GM18508 (cell line): ENCODE measurements at regions not wholly inside any gene's neighbourhood (a gene's known extent, or its start where the extent isn't known, plus 50 kb on each side); places are given as distances from the start of the nearest gene placed in this dataset.

Experiments used
- ATAC-seq: cut with Tn5 transposase; IDR thresholded peaks from one replicate; pipeline ENCODE4 v1.9.1; 2021; ENCODE audit warnings: moderate number of reproducible peaks; ENCODE audit not compliant: insufficient read depth, unreplicated experiment

DNA sequence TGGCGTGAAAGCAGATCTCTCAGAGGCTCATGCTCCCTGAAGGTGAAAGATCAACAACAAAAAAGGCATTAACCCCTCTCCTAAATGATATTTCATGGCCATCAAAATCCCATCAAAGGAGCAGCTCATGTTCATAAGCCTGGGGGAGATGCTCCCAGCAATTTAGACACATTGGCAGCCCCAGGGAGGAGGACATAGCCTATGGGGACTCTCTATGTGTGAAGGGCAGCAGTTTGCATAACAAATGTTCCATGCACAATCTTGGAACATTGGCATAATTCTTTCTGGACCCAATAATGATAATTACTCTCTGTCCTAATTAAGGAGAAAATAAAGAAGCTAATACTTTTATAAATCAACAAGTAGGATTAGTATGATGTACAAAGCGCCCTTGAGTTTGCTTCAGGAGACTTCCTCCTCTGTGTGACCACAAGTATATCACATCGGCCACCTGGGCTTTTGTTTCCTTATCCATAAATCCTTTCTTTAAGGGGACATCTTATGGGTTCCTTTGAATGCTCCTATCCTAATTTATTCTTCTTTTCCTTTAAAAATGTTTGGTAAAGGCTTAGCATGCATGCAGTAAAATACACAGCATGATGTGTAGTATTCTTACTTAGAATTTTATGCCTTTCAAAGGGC lies 161.9 kb upstream of the PLEKHG7 start:
- ATAC-seq: no peak

DNA sequence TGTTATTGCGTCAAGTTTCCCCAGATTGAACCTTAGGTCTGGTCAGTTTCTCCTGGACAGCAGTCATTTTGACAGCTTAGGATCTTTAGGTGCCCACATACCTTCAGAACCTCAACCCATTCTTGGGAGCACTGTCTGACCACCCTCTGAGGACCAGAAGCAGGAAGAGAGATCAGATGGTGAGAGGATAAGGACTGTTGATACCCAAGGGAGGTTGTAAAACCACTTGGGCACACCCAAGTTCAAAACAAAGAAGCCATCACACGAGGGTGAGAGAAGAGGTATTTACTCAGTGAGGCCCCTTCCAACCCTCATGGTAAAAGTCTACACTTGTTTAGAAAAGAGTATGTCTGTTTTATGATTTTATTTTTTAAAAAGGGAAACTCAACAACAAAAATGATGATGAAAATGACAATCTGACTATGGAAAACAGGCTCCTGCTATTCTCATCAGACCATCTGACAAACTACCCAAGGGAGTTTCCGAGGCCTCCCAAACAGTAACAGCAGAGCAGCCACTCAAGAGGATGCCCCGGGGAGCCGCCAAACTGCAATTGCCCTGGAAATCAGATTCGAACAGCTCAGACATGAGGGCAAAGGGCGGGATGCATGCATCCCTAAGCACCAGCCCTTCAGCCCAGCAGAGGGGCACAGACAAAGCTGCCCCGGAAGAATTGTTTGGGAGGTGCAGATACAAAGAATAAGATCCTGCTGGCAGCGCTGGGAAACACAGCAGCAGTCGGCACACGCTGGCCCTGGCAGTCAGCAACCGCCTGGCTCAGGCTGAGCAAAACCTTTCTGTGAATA lies 162.6 kb upstream of the PLEKHG7 start:
- no peak for ATAC-seq

DNA sequence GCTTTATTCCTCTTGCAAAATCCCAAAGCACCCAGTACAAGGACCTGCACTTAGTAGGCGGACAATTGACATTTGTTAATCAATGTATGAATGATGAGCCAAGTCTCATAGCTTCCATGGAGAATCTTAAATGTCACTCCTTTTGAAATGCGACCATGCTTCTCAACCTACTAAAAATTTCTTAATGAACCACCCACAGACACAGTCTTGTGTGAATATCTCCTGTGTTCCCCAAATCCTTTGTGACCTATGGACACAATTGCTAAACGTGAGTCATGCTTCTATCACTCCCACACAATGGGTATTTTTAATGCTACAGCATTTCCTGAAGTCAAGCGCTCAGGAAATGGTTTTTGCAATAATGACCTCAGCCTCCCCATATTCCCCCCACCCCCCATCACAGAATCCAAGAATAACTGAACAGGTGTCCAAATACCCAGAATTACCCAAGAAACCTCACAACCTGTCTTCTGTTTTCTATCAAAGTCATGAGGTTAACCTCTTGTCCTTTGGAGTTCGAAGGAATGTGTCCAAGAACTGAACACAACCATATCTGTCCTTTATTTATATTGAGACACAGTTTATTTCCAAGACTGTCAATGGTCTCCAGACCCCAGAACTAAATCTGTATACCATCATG lies 163.6 kb upstream of the PLEKHG7 start:
- ATAC-seq: no peak

DNA sequence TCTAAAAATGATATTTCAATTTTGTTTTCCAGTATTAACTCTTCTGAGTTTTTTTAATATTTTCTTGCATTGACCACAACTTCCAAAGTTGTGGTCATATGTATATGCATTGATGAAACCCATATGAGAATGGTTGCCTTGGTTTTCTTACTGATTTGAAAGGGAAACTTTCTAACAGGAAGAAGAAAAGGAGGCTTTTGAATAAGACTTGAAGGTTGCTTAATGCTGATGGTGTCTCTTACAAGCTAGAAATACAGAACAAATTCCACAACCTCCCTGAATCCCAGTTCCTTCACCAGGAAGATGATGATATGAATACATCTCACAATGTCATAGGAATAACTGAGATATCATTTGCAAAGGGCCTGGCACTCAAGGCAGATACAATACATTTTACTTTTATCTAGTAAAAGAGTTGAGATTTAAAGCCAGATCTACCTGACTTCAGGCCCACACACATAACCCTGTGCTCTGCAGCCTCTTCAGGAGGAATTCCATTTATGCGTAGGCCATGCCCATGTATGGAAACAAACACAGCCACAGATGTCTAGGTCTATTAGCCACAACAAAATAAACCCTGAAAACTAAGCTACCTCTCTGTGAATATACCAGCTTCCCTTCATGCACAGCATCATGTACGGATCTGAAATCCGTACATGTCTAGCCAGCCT lies 165.4 kb upstream of the PLEKHG7 start:
- no peak for ATAC-seq

DNA sequence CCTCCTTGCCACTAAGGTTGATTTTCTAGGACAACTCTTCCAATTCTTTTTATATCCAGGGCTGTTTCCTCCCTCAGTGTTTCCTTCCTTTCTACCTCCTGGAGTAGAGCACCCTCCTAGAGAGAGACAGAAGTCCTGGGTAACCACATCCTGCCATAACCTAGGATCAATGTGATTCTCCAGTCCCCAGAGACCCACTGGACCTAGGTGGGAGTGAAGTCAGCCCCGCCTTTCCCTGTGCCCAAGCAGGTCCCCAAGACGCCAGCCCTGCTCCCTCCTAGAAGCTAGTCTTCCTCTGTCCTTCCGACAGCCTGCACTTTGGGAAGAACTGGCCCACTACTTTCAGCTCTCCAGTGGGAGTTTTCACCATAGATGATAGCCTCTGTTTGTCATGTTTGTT lies 166.8 kb upstream of the PLEKHG7 start:
- ATAC-seq: no peak

DNA sequence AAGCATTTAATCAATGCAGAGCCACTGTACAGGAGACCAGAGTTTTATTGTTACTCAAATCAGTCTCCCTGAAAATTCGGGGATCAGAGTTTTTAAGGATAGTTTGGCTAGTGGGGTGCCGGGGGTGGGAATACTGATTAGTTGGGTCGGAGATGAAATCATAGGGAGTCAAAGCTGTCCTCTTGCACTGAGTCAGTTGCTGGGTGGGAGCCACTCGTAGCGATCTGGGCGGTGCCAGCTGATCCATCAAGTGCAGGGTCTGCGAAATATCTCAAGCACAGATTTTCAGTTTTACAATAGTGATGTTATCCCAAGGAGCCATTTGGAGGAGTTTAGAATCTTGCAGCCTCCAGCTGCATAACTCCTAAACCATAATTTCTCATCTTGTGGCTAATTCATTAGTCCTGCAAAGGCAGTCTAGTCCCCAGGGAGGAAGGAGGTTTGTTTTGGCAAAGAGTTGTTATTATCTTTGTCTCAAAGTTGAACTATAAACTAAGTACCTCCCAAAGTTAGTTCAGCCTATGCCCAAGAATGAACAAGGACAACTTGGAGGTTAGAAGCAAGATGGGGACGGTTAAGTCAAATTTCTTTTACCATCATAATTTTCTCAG lies 169.4 kb upstream of the PLEKHG7 start:
- no peak for ATAC-seq

DNA sequence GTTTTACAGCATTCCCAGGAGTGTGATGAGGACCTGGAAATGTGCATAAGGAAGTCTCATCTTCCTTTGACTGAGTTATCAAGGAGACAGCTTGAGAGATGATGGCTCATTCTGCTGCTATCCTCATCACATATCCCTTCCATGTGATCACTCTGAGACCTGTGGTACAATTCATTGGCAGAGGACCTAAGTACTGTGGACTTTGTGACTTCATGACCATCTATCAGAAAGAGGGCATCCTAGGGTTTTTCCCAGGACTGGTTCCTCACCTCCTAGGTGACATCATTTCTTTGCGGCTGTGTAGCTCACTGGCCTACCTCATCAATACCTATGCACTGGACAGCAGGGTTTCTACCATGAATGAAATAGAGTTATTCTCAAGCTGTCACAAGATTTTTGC lies 172.1 kb upstream of the PLEKHG7 start:
- ATAC-seq: no peak

DNA sequence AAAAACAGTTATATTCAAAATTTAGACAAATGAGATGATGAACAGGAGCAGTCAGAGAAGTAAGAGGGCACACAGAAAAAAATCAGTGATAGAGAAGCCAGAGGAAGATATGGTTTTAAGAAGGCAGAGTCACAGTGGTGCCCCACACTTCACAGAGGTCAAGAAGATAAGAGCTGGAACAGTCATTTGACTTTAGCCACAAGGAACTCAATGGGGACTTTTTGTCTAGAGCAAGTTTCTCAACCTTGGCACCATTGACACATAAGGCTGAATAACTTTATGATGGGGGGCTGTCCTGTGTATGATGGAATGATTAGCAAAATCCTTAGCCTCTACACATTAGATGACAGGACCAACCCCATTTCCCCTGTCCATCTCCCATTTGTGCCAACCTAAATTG lies 172.8 kb upstream of the PLEKHG7 start:
- ATAC-seq: peak; percentile 66

DNA sequence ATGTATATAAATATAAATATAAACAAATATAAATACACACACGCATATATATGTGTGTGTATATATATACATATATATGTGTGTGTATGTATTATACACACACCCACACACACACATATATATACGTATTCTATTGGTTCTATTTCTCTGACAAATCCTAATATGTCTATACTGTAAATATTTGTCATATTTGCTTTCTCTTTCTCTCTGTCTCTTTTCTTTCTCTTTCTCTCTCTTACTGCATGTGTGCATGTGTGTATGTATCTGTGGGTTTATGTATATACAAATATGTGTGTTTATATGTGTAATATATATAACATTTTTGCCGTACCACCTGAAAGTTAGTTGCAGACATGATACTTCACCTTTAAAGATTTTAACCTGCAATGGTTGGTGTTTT lies 174.2 kb upstream of the PLEKHG7 start:
- no peak for ATAC-seq

DNA sequence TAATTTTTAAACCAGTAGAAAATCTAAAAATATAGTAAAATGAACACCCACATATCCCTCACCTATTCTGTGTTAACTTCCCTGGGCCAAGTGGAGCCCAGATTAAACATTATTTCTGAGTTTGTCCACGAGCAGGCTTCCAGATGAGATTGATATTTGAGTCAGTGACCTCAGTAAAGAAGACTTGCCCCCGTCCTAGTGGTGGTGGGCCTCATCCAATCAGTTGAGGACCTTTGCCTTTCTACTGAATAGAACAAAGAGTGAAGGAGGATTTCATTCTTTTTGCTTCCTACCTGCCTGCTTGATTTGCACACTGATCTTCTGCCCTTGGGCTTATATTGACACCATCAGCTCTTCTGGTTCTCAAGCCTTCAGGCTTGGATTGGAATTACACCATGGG lies 174.7 kb upstream of the PLEKHG7 start:
- no peak for ATAC-seq

DNA sequence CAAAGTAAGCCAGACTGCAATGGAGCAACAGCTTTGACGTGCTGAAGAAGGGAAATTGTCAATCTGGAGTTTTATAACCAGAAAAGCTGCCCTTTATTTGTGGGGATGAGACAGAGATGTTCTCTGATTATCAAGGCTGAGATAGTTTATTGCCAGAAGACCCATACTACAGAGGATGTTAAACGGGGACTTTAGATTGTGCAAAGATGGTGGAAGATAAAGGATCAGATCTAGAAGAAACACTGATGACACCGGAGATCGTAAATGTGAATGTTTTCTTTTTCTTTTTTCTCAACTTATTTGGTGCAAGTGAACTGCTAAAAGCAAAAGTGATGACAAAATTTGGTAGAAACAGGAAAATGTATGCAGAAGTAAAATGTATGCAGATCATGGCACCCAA lies 178.3 kb upstream of the PLEKHG7 start:
- no peak for ATAC-seq

DNA sequence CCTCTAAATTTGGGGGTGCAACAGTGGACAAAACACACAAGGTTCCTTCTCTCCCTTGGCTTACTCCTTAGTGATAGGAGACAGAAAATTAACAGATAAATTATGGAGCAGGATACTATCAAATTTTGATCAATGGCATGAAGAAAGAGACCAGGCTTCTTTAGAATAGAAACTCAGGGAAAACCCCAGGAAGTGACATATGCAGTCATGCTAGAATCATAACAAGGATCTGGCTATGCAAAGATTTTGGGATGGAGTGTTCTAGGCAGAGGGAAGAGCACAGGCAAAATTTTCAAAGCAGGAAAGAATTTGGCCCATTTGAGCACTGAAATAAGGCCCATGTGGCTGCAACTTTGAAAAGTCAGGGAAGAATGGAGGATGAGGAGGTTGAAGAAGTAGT lies 182.3 kb upstream of the PLEKHG7 start:
- ATAC-seq: no peak

DNA sequence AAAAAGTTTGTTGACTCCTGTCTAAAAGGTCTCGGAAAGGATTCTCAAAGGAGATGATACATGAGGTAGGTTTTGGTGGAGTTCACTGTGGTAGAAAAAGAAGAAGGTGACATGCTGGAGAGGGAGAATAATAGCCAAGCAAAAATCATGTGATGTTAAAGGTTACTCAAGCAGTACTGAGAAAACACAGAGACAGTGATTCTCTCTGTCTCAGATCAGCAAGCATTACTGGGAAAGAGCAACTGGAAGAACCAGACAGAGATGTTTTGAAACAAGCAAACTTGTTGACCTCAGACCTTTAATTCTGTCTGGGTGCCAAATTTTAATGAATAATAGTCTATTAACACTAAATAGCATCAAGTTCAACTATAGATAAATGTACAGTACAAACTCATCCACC lies 183.5 kb upstream of the PLEKHG7 start:
- ATAC-seq: no peak

DNA sequence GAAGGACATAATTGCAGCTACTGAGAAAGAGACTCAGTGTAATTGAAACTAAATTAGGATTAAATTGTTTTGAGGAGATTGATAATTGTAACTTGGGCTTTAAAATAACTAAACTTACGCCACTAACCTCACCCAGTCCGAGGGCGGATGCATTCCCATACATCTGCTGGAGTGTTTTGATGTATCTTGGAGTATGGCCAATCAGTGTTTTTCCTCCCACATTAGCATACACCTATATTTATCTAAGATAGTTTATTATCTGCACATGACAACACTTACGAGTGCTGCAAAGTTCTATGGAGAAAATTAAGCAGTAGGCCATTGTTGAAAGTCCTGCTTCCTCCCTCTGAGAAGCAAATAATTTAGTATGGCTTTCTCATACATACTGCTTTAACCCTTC lies 184.7 kb upstream of the PLEKHG7 start:
- ATAC-seq: no peak

DNA sequence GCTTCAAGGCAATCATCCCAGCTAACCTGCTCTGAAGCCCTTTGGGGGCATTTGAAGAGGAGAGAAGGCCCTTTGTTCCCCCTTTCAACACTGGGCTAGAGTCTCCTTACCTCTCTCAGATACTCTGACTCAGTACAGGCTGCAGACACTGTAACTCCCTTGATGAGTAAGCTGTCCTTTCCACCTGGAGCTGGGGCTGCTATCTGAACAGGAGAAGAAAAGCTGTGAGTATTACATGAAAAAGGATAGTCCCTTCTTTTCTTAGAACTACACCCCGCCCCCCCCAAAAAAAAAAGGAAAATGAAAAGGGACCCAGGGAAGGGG lies 186.6 kb upstream of the PLEKHG7 start:
- ATAC-seq: no peak

DNA sequence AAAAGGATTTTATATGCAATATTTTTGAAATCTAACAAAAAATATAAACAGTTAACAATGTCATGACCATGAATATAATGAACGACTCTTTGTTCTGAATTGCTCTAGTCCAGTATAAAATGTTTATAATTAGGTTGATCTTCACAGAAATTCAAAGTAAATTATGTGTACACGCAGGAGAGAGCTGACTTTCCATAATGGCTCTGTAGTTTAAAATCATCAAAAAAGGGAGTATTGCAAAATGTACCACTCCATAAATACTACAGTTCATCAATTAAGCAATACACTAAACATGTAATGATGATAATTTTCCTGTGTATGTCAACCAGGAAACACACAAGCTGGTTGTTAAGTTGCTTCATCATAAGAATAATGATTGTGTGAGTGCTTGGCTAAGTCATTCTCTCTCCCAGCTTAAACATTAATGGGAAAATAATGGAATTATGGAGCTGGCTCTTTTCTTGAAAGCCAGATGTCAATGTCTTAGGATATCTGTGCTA lies 189.5 kb upstream of the PLEKHG7 start:
- no peak for ATAC-seq

DNA sequence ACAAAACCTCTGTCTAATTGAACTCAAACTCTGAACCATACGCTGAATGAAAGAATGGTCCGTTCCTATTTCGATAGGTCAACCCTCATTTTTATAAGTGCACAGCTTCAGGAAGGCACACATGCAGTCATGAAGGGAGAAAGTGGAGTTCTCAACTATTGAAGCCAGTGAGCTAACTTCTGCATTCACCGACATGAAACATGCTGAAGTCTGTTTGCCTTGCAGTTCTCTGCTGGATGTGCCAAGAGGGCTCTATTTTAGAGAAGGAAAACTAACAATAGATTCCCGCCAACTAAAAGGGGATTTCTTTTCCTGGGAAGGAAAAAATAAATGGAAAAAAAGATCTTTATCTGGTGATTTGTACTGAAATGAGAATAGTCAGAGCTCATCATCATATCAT lies 191.0 kb upstream of the PLEKHG7 start:
- no peak for ATAC-seq

DNA sequence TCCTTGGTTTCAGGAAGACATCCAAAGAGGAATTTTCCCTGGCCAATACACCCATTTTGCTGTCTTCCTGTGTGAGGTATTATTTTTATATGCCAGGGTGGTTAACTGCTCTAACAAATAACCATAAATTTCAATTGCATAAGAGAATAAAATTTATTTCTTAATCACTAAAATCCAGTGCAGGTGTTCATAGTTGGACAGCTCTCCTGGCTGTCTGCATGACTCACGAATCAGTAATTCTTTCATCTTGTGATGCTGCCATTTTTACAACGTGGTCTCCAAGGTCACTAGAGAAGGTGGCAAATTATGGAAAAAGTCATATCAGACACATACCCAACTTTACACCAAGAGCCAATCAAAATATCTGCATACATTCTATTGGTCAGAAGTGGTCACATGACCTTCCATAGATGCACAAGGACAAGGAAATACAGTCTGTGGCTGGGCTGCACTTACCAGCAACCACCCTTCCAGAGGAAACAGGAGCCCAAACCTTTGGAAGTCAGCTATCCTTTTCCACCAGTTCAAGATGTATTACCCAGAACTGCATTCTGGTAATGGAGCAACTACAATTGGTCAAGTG lies 193.5 kb upstream of the PLEKHG7 start:
- ATAC-seq: no peak

DNA sequence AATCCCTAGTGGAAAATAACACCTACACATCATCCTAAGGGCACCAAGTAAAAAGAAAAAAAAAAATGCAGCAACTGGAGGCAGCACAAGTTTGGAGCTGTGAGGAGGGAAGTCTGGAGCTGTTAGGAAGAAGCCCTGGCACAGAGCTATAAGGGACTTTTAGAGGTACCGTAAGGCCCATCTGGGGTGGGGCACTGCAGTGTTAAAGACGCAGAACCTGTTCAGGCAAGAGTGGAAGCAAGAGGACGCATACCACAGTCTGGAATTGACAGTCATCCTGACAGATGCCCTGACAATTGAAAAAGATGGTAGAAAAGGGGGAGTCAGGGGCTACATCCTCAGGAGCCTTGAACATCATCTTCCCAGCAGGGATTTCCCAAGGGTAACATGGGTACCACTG lies 195.9 kb upstream of the PLEKHG7 start:
- no peak for ATAC-seq

DNA sequence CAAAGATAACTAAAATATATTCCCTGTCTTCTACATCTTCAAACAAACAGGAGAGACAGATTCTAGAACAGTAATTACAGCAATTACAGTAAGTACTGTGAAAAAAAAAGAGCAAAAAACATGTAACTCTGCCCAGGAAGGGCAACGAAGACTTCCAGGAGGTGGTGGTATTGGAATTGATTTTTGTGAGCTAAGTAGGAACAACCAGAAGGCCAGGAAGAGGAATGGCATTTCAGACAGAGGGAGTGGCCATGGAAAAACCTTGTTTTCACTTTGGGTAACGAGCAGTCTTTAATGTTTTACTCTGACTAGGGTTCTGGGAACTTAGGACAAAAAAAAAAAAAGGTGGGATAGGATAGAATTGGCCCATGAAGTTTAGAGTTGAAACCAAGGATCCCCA lies 196.3 kb upstream of the PLEKHG7 start:
- no peak for ATAC-seq
